ENCODE measurements at regions not wholly inside any gene's neighbourhood (a gene's known extent, or its start where the extent isn't known, plus 50 kb on each side); places are given as distances from the start of the nearest gene placed in this dataset.

DNA sequence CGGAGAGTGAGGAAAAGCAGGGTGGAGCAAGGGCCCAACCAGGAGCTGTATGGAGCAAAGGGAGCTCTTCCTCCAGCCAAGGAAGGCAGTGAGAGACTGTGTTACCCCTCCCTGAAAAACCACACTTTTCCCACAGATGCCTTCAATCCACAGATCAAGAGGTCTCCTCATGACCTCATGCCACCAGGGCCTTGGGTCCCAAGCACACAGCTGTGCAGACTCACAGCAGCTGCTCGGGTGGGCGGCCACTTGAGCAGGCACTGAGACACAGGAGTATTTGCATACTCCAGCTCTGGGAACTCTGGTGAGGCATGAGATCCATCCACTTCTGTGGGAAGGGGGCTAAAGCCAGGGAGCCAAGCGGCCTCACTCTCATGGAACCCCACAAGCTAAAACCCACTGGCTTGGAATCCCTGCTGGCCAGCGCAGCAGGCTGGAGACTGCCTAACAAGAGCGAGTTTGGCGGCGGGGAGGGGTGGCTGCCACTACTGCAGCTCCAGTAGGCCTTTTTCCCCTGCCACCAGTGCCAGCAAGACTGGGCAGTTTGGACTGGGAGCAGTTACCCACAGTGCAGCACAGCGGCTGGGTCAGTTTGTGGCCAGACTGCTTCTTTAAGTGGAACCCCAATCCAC lies 880.6 kb upstream of the ARPP21 start:
- TF ChIP-seq CTCF (conservative IDR thresholded peaks at IDR 0.05) (no peak), EZH2 (IDR thresholded peaks at IDR 0.05; ENCODE audit: low read depth) (no peak)
